SK-N-SH (cell line): ENCODE measurements at regions not wholly inside any gene's neighbourhood (a gene's known extent, or its start where the extent isn't known, plus 50 kb on each side); places are given as distances from the start of the nearest gene placed in this dataset.
A peak's percentile ranks its signal among the peaks of the same experiment; 100 is the strongest.

Experiments used
- CTCF ChIA-PET: fragments of 300-600, 350-600 bp; formaldehyde crosslinking; extraction: SDS; loops from one replicate; lab custom pipeline; 2021; lab: Yijun Ruan, JAX
- POLR2A ChIA-PET: fragments of 350-600 bp; sonication (Branson Sonifier 250); formaldehyde crosslinking; extraction: SDS; loops from one replicate; lab custom pipeline; 2020; ENCODE audit warnings: antibody characterized with exemption, inconsistent platforms; lab: Yijun Ruan, JAX
- DNase-seq: peaks from one replicate; pipeline ENCODE4 v3.0.0; 2012
- H2AFZ ChIP-seq: fragments of 200-600 bp; sonication (generic); 2 replicates; pipeline ENCODE4 v1.8.1; 2016; ENCODE audit warnings: antibody characterized with exemption, mild to moderate bottlenecking, low read depth
- H3F3A ChIP-seq: fragments of 200-600 bp; sonication (generic); replicated peaks from 2 replicates; pipeline ENCODE3; 2016; ENCODE audit warnings: antibody characterized with exemption, mild to moderate bottlenecking; ENCODE audit not compliant: insufficient read depth
- H3K27ac ChIP-seq, 2 experiments: fragments of 200-500 bp in 1 of 2; fragments of 200-600 bp in 1 of 2; sonication (Bioruptor generic) in 1 of 2; sonication (generic), shearing (Covaris generic) in 1 of 2; 2 replicates each; pipeline versions ENCODE4 v1.5.1 to v1.6.1; 2014 to 2016; ENCODE audit warnings: low read depth in 2 of 2, inconsistent platforms in 1 of 2, low read length in 1 of 2, mild to moderate bottlenecking in 1 of 2, mixed read lengths in 1 of 2
- H3K27me3 ChIP-seq: fragments of 200-600 bp; sonication (generic), shearing (Covaris generic); 2 replicates; pipeline ENCODE4 v1.6.1; 2016; ENCODE audit warnings: mixed run types; ENCODE audit not compliant: insufficient read depth
- H3K36me3 ChIP-seq, 2 experiments: fragments of 200-500 bp in 1 of 2; fragments of 200-600 bp in 1 of 2; sonication (Bioruptor generic) in 1 of 2; sonication (generic) in 1 of 2; replicated peaks in 1 of 2; 2 replicates each; pipeline versions ENCODE3 to v1.5.1; 2014 to 2016; ENCODE audit warnings: low read length in 1 of 2, mild to moderate bottlenecking in 1 of 2; ENCODE audit not compliant: insufficient read depth in 2 of 2, control insufficient read depth in 1 of 2
- H3K4me1 ChIP-seq, 2 experiments: fragments of 200-500 bp in 1 of 2; fragments of 200-600 bp in 1 of 2; sonication (Bioruptor generic) in 1 of 2; sonication (generic), shearing (Covaris generic) in 1 of 2; 2 replicates each; pipeline versions ENCODE4 v1.5.1 to v1.6.1; 2014 to 2016; ENCODE audit warnings: low read depth in 1 of 2, low read length in 1 of 2, mixed run types in 1 of 2; ENCODE audit not compliant: insufficient read depth in 2 of 2, control insufficient read depth in 1 of 2
- H3K4me2 ChIP-seq: fragments of 200-600 bp; sonication (generic), shearing (Covaris generic); 2 replicates; pipeline ENCODE4 v1.6.1; 2017; ENCODE audit warnings: mixed run types
- H3K4me3 ChIP-seq, 2 experiments: fragments of 200-500 bp in 1 of 2; fragments of 200-600 bp in 1 of 2; sonication (Bioruptor generic) in 1 of 2; sonication (generic), shearing (Covaris generic) in 1 of 2; 2 replicates each; pipeline versions ENCODE4 v1.5.1 to v1.8.1; 2014 to 2016; ENCODE audit warnings: low read depth in 2 of 2, inconsistent platforms in 1 of 2, low read length in 1 of 2, mild to moderate bottlenecking in 1 of 2, mixed read lengths in 1 of 2, moderate library complexity in 1 of 2
- H3K79me2 ChIP-seq: fragments of 200-600 bp; sonication (generic); 2 replicates; pipeline ENCODE4 v1.8.1; 2017; ENCODE audit warnings: mild to moderate bottlenecking; ENCODE audit not compliant: insufficient read depth
- H3K9ac ChIP-seq: fragments of 200-600 bp; sonication (generic); 2 replicates; pipeline ENCODE4 v1.6.1; 2017; ENCODE audit warnings: mixed run types
- H3K9me2 ChIP-seq: fragments of 200-600 bp; sonication (generic); 2 replicates; pipeline ENCODE4 v1.6.1; 2017; ENCODE audit warnings: mixed run types
- H3K9me3 ChIP-seq: fragments of 200-600 bp; sonication (generic); 2 replicates; pipeline ENCODE4 v1.6.1; 2017; ENCODE audit warnings: mixed run types, mild to moderate bottlenecking, moderate library complexity
- H4K20me1 ChIP-seq: fragments of 200-600 bp; sonication (generic); 2 replicates; pipeline ENCODE4 v1.6.1; 2017; ENCODE audit warnings: mild to moderate bottlenecking, mixed run types; ENCODE audit not compliant: insufficient read depth
- CHD2 ChIP-seq: fragments of 150-350 bp; IDR thresholded peaks from 2 replicates; pipeline ENCODE4 v1.6.1; 2018; ENCODE audit warnings: low read length; ENCODE audit not compliant: partially characterized antibody
- CTCF ChIP-seq: fragments of 200-600 bp; sonication (generic); IDR thresholded peaks from 2 replicates; pipeline ENCODE4 v1.6.1; 2017; ENCODE audit warnings: antibody characterized with exemption, mild to moderate bottlenecking, moderate library complexity
- EP300 ChIP-seq, 2 experiments: IDR thresholded peaks; 2 replicates each; pipeline versions ENCODE4 v1.4.0 to v1.6.1; 2012; ENCODE audit warnings: borderline replicate concordance in 1 of 2, low read depth in 1 of 2, low read length in 1 of 2
- FOXJ3 ChIP-seq: sonication (generic); formaldehyde crosslinking; IDR thresholded peaks from 2 replicates; pipeline ENCODE4 v1.5.1; 2020; ENCODE audit warnings: mild to moderate bottlenecking, missing genetic modification reagents
- FOXM1 ChIP-seq: IDR thresholded peaks from 2 replicates; pipeline ENCODE4 v1.4.0; 2012; ENCODE audit warnings: low read depth, mild to moderate bottlenecking
- GATA2 ChIP-seq: sonication (generic); formaldehyde crosslinking; IDR thresholded peaks from 2 replicates; pipeline ENCODE4 v1.5.0; 2020; ENCODE audit warnings: mild to moderate bottlenecking, missing genetic modification reagents
- IRF3 ChIP-seq: fragments of 150-350 bp; IDR thresholded peaks from 2 replicates; pipeline ENCODE4 v1.6.1; 2016; ENCODE audit warnings: mild to moderate bottlenecking, low read depth, low read length
- MAX ChIP-seq: IDR thresholded peaks from 2 replicates; pipeline ENCODE4 v1.4.0; 2012; ENCODE audit warnings: low read depth
- MEF2A ChIP-seq: IDR thresholded peaks from 2 replicates; pipeline ENCODE4 v1.4.0; 2012; ENCODE audit warnings: low read depth, borderline replicate concordance
- MXI1 ChIP-seq: IDR thresholded peaks from 2 replicates; pipeline ENCODE4 v1.6.1; 2012; ENCODE audit warnings: mild to moderate bottlenecking, low read depth, low read length, improper control_type of control experiment
- NFIC ChIP-seq: IDR thresholded peaks from 2 replicates; pipeline ENCODE4 v1.4.0; 2012; ENCODE audit warnings: borderline replicate concordance
- NRF1 ChIP-seq: IDR thresholded peaks from 2 replicates; pipeline ENCODE4 v1.6.1; 2012; ENCODE audit warnings: low read depth, mild to moderate bottlenecking, low read length
- REST ChIP-seq: IDR thresholded peaks from 2 replicates; pipeline ENCODE4 v1.6.1; 2012; ENCODE audit warnings: mild to moderate bottlenecking, low read depth, low read length, moderate library complexity
- RFX5 ChIP-seq: IDR thresholded peaks from 2 replicates; pipeline ENCODE4 v1.6.1; 2012; ENCODE audit warnings: mild to moderate bottlenecking, improper control_type of control experiment, low read length
- RXRA ChIP-seq: IDR thresholded peaks from 2 replicates; pipeline ENCODE4 v1.4.0; 2012; ENCODE audit warnings: low read depth, mild to moderate bottlenecking, borderline replicate concordance
- SIN3A ChIP-seq: IDR thresholded peaks from 2 replicates; pipeline ENCODE4 v1.6.1; 2012; ENCODE audit warnings: low read depth, mild to moderate bottlenecking, low read length, moderate library complexity, borderline replicate concordance
- TAF1 ChIP-seq: IDR thresholded peaks from 2 replicates; pipeline ENCODE4 v1.6.1; 2012; ENCODE audit warnings: low read depth, mild to moderate bottlenecking, low read length, moderate library complexity, borderline replicate concordance
- TCF12 ChIP-seq: IDR thresholded peaks from 2 replicates; pipeline ENCODE4 v1.4.0; 2012
- TEAD4 ChIP-seq: IDR thresholded peaks from 2 replicates; pipeline ENCODE4 v1.4.0; 2012; ENCODE audit warnings: mild to moderate bottlenecking, borderline replicate concordance; ENCODE audit not compliant: insufficient read depth
- YY1 ChIP-seq: IDR thresholded peaks from 2 replicates; pipeline ENCODE4 v1.4.0; 2012; ENCODE audit warnings: low read depth, mild to moderate bottlenecking
- ZBTB33 ChIP-seq: IDR thresholded peaks from 2 replicates; pipeline ENCODE4 v1.4.0; 2012; ENCODE audit warnings: low read depth, borderline replicate concordance
- WGBS: methylation state at CpG from one replicate; pipeline ENCODE4 v1.1.6; 2017; ENCODE audit warnings: low lambda C conversion rate; 5-methylcytosine and 5-hydroxymethylcytosine counted together

GRCh38 chr11:26827567-26828081 lies 105.8 kb upstream of the SLC5A12 start (continued):
- TF ChIP-seq YY1 (no peak), NRF1 (no peak), ZBTB33 (no peak), SIN3A (no peak), RXRA (peak; percentile 81; the same call in 1 of the 2 replicates), MAX (peak; percentile 63), MEF2A (peak; percentile 40; the same call in 1 of the 2 replicates), GATA2 (CRISPR knock-in tag) (no peak), RFX5 (no peak), IRF3 (no peak), TCF12 (peak; percentile 94), REST (no peak), FOXJ3 (CRISPR knock-in tag) (no peak)

- CTCF ChIA-PET, result interaction anchor here (0.9 kb wide), 1 partner anchor 331 kb away, joined by 4 read pairs; no protein-coding TSS in a partner anchor
- peaks cover 7% of the 10 kb centered on the region for H3K9me3 ChIP-seq
- no peaks in the 10 kb centered on the region for H4K20me1 ChIP-seq
- no peak overlapping the region for H2AFZ ChIP-seq
- peak overlapping the region; percentile 46 to 64; a peak in 2 of 4 replicates for H3K27ac ChIP-seq
- DNase-seq, result no peak
- H3K9ac ChIP-seq, result no peak overlapping the region
- POLR2A ChIA-PET, result no interaction called here
- no peak overlapping the region for H3K4me3 ChIP-seq
- no peak overlapping the region for H3K4me2 ChIP-seq
- no peaks in the 10 kb centered on the region for H3K9me2 ChIP-seq
- 49% methylated on average over 2 of the region's 2 CpGs for WGBS
- H3K4me1 ChIP-seq, result peaks cover 3 to 5% of the 10 kb centered on the region in 2 experiments; a peak in 3 of 4 replicates
- H3K27me3 ChIP-seq, result no peaks in the 10 kb centered on the region
- no peaks in the 10 kb centered on the region for H3K79me2 ChIP-seq
- no peaks in the 10 kb centered on the region for H3F3A ChIP-seq
- no peaks in the 10 kb centered on the region for H3K36me3 ChIP-seq
- TF ChIP-seq MXI1, result no peak
- TF ChIP-seq RFX5, result no peak
- no peak for TF ChIP-seq FOXM1
- TF ChIP-seq CTCF, result no peak
- no peak for TF ChIP-seq NRF1
- no peak for TF ChIP-seq EP300 (IDR thresholded peaks at IDR 0.05; ENCODE audit: borderline replicate concordance in 1 of 2, low read depth in 1 of 2, low read length in 1 of 2)
- no peak for TF ChIP-seq NFIC
- no peak for TF ChIP-seq MAX
- TF ChIP-seq TEAD4, result no peak
- no peak for TF ChIP-seq CHD2
- no peak for TF ChIP-seq TAF1
- TF ChIP-seq FOXJ3 (CRISPR knock-in tag), result no peak
Measured at GRCh38 chr11:26828288-26828687, 106.4 kb upstream of the SLC5A12 start.
